K562 (cell line): ENCODE measurements at regions not wholly inside any gene's neighbourhood (a gene's known extent, or its start where the extent isn't known, plus 50 kb on each side); places are given as distances from the start of the nearest gene placed in this dataset.

Source experiments
- CREB3 ChIP-seq: fragments of 450-650 bp; conservative IDR thresholded peaks from 2 replicates; pipeline ENCODE4 v1.6.1; 2016; ENCODE audit warnings: missing genetic modification characterization, low read depth, mild to moderate bottlenecking, missing compliant biosample characterization, moderate library complexity
- ESRRA ChIP-seq: fragments of 450-650 bp; IDR thresholded peaks from 2 replicates; pipeline ENCODE4 v1.6.1; 2014; ENCODE audit warnings: low read depth, mild to moderate bottlenecking, moderate library complexity, borderline replicate concordance
- GTF3C2 ChIP-seq: IDR thresholded peaks from 3 replicates; pipeline ENCODE4 v1.6.1; 2011; ENCODE audit warnings: borderline replicate concordance, mild to moderate bottlenecking, moderate library complexity; ENCODE audit not compliant: insufficient read length; ENCODE audit errors: extremely low read depth
- HMG20B ChIP-seq: fragments of 250-450 bp; sonication (Bioruptor Pico); IDR thresholded peaks from 2 replicates; pipeline ENCODE4 v1.5.0; 2021; ENCODE audit warnings: mild to moderate bottlenecking
- KHSRP ChIP-seq: fragments of 450-650 bp; IDR thresholded peaks from 2 replicates; pipeline ENCODE4 v1.6.1; 2017
- MAX ChIP-seq: sonication (generic); formaldehyde crosslinking; IDR thresholded peaks from 2 replicates; pipeline ENCODE4 v1.9.0; 2022; ENCODE audit warnings: mild to moderate bottlenecking, missing genetic modification reagents
- MXI1 ChIP-seq: IDR thresholded peaks from 2 replicates; pipeline ENCODE4 v1.6.1; 2011; ENCODE audit warnings: low read depth, mild to moderate bottlenecking, improper control_type of control experiment, low read length
- NFYB ChIP-seq: IDR thresholded peaks from 2 replicates; pipeline ENCODE4 v1.6.1; 2011; ENCODE audit warnings: mild to moderate bottlenecking, moderate library complexity; ENCODE audit not compliant: insufficient read length; ENCODE audit errors: extremely low read depth
- POLR2A ChIP-seq: fragments of 450-650 bp; conservative IDR thresholded peaks from 2 replicates; pipeline ENCODE4 v1.6.1; 2016
- POLR2AphosphoS5 ChIP-seq: IDR thresholded peaks from 2 replicates; pipeline ENCODE4 v1.6.1; 2011; ENCODE audit warnings: mild to moderate bottlenecking, low read depth, low read length, moderate library complexity; ENCODE audit not compliant: control insufficient read depth, insufficient read depth
- SMARCC2 ChIP-seq: fragments of 450-650 bp; IDR thresholded peaks from 2 replicates; pipeline ENCODE4 v1.6.1; 2017; ENCODE audit warnings: antibody characterized with exemption, moderate library complexity, mild to moderate bottlenecking, low read depth
- TAF1 ChIP-seq: IDR thresholded peaks from 2 replicates; pipeline ENCODE4 v1.6.1; 2011; ENCODE audit warnings: mild to moderate bottlenecking, low read length, moderate library complexity; ENCODE audit not compliant: insufficient read depth, control insufficient read depth, severe bottlenecking; ENCODE audit errors: extremely low read depth
- ZNF23 ChIP-seq: fragments of 250-450 bp; sonication (Bioruptor Pico); IDR thresholded peaks from 2 replicates; pipeline ENCODE4 v1.4.0; 2020; ENCODE audit warnings: mild to moderate bottlenecking

- TF ChIP-seq POLR2A = no peak
- TF ChIP-seq MAX (CRISPR knock-in tag) = no peak
- no peak for TF ChIP-seq POLR2AphosphoS5
- no peak for TF ChIP-seq ESRRA
- TF ChIP-seq TAF1 = no peak
- TF ChIP-seq ZNF23 (CRISPR knock-in tag) = no peak
- TF ChIP-seq MXI1 = no peak
- TF ChIP-seq KHSRP = no peak
- TF ChIP-seq HMG20B (CRISPR knock-in tag) = no peak
- no peak for TF ChIP-seq NFYB
- no peak for TF ChIP-seq CREB3
- TF ChIP-seq GTF3C2 = no peak
- no peak for TF ChIP-seq SMARCC2
Measured at GRCh38 chr15:25582886-25583285, 144.1 kb upstream of the UBE3A start.
